Right lobe of liver (tissue), 4 donors: ENCODE measurements at regions not wholly inside any gene's neighbourhood (a gene's known extent, or its start where the extent isn't known, plus 50 kb on each side); places are given as distances from the start of the nearest gene placed in this dataset.

Experiments used
- POLR2A ChIP-seq: fragments of 450-650 bp; IDR thresholded peaks from one replicate; pipeline ENCODE4 v1.6.1; 2017; ENCODE audit warnings: antibody characterized with exemption, mild to moderate bottlenecking
- TF ChIP-seq, protein P1 (sequence below), 4 donors: fragments of 200-600 bp in 3 of 4; fragments of 450-650 bp in 1 of 4; IDR thresholded peaks; one replicate each; pipeline versions ENCODE4 v1.5.1 to v1.8.0; 2016 to 2022; ENCODE audit warnings: antibody characterized with exemption in 4 of 4, mild to moderate bottlenecking in 2 of 4
- donor health status: DM: no; HTN: no; CAD: no.
- donor health status: DM: no; HTN: no; CAD: no.
- donor health status: DM: no; HTN: yes; CAD: no.

DNA sequence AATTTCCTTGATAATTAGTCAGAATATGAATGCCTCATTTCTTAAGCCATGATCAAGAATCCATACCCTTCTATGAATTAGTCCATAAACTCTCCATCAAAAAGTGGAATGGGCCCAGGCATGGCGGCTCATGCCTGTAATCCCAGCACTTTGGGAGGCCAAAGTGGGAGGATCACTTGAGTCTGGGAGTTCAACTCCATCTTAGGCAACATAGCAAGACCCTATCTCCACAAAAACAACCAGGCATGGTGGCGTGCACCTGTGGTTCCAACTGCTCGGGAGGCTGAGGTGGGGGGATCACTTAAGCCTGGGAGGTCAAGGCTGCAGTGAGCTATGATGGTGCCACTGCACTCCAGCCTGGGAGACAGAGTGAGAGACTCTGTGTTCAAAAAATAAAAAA, 52.1 kb upstream of the SHANK2 start:
- TF ChIP-seq, protein P1, sequence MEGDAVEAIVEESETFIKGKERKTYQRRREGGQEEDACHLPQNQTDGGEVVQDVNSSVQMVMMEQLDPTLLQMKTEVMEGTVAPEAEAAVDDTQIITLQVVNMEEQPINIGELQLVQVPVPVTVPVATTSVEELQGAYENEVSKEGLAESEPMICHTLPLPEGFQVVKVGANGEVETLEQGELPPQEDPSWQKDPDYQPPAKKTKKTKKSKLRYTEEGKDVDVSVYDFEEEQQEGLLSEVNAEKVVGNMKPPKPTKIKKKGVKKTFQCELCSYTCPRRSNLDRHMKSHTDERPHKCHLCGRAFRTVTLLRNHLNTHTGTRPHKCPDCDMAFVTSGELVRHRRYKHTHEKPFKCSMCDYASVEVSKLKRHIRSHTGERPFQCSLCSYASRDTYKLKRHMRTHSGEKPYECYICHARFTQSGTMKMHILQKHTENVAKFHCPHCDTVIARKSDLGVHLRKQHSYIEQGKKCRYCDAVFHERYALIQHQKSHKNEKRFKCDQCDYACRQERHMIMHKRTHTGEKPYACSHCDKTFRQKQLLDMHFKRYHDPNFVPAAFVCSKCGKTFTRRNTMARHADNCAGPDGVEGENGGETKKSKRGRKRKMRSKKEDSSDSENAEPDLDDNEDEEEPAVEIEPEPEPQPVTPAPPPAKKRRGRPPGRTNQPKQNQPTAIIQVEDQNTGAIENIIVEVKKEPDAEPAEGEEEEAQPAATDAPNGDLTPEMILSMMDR (IDR thresholded peaks at IDR 0.05), result no peak
- no peak for TF ChIP-seq POLR2A
